ENCODE measurements at regions not wholly inside any gene's neighbourhood (a gene's known extent, or its start where the extent isn't known, plus 50 kb on each side); places are given as distances from the start of the nearest gene placed in this dataset.

DNA sequence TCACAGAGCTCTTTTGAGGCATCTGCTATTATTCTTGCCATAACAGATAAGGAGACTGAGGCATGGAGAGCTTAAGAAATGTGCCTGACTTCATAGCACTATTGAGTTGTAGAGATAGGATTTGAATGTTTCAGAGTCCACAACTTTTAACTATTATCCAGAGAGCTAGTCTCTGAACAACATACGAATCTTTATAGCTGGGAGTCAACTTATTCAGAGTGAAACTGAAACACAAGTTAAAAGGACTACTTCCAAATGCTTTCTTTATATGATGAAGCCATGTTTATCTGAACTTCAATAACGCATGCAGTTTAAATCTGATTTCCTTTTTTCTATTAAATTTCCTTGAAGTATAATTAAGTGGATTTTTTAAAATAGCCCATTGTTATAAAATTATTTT, 268.8 kb downstream of the IKZF2 start:
- TF ChIP-seq, protein P1, sequence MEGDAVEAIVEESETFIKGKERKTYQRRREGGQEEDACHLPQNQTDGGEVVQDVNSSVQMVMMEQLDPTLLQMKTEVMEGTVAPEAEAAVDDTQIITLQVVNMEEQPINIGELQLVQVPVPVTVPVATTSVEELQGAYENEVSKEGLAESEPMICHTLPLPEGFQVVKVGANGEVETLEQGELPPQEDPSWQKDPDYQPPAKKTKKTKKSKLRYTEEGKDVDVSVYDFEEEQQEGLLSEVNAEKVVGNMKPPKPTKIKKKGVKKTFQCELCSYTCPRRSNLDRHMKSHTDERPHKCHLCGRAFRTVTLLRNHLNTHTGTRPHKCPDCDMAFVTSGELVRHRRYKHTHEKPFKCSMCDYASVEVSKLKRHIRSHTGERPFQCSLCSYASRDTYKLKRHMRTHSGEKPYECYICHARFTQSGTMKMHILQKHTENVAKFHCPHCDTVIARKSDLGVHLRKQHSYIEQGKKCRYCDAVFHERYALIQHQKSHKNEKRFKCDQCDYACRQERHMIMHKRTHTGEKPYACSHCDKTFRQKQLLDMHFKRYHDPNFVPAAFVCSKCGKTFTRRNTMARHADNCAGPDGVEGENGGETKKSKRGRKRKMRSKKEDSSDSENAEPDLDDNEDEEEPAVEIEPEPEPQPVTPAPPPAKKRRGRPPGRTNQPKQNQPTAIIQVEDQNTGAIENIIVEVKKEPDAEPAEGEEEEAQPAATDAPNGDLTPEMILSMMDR (IDR thresholded peaks at IDR 0.05) = no peak
- TF ChIP-seq EZH2 (IDR thresholded peaks at IDR 0.05) (no peak), EZH2phosphoT487 (IDR thresholded peaks at IDR 0.05) (no peak)
